ENCODE measurements at regions not wholly inside any gene's neighbourhood (a gene's known extent, or its start where the extent isn't known, plus 50 kb on each side); places are given as distances from the start of the nearest gene placed in this dataset.

DNA sequence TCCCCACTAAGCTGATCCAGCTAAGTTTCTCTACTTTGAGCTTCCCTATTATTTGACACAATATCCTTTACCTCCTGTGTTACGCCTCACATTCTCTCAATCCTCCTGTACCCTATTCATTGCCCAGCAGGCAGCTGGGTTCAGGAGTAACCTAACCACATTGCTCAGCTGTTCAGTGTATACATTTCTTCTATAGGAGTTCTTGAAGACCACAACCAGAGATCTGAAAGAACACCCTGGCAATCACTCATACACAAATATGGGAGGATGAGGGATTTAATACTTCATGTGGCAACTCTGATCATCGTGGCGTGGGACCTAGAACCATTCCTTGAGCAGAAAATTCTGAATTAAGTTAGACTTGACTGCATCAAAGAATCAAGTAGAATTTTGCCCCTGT, 346.8 kb upstream of the ARPP21 start:
- TF ChIP-seq CTCF (IDR thresholded peaks at IDR 0.05), result no peak
- TF ChIP-seq POLR2A (IDR thresholded peaks at IDR 0.05), result no peak

All from lower leg skin (tissue), 3 donors.